HAP-1 (cell line): ENCODE measurements at regions not wholly inside any gene's neighbourhood (a gene's known extent, or its start where the extent isn't known, plus 50 kb on each side); places are given as distances from the start of the nearest gene placed in this dataset.

Experiments
- DNase-seq, 2 experiments: peaks; one replicate each; pipeline ENCODE4 v3.0.0-alpha.2; 2016 to 2020; ENCODE audit warnings: low spot score in 2 of 2
- H3K27me3 ChIP-seq: fragments of 250-450 bp; sonication (Bioruptor Pico); 2 replicates; pipeline ENCODE4 v1.5.1; 2020; ENCODE audit warnings: low read depth, mild to moderate bottlenecking, moderate library complexity
- H3K36me3 ChIP-seq: fragments of 250-450 bp; sonication (Bioruptor Pico); replicated peaks from 2 replicates; pipeline ENCODE4 v1.5.1; 2020; ENCODE audit warnings: mild to moderate bottlenecking
- H3K4me1 ChIP-seq: fragments of 250-450 bp; sonication (Bioruptor Pico); 2 replicates; pipeline ENCODE4 v1.5.1; 2020; ENCODE audit warnings: mild to moderate bottlenecking
- H3K4me3 ChIP-seq: fragments of 250-450 bp; sonication (Bioruptor Pico); 2 replicates; pipeline ENCODE4 v1.5.1; 2020; ENCODE audit warnings: mild to moderate bottlenecking, moderate library complexity
- H3K9me3 ChIP-seq: fragments of 250-450 bp; sonication (Bioruptor Pico); 2 replicates; pipeline ENCODE4 v1.5.1; 2020; ENCODE audit warnings: mild to moderate bottlenecking, moderate library complexity
- in situ Hi-C: fragments of 300-500 bp; cut with MboI; formaldehyde crosslinking; loops from 3 replicates; pipeline ENCODE4 v1.14.3; 2020; ENCODE audit warnings: low sequenced_read_pairs, inconsistent platforms, mixed read lengths

DNA sequence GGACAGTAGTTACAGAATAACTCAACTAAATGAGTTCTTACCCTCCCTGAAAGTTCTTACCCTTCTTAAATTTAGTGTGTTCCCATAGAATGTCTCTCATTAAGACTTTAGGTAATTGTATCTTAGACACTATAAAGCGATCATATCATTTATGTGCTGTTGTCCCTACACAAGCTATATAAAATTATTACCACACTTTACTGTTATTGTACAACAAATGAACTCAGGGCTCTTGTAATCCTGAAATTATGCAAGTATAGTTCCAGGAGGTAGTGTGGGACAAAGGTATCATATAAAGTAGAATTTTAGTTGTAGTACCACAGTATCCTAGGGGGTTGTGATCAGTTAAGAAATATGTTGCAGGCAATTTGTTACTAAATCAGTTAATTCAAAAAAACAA is 167.4 kb upstream of the CARMIL1 start:
- no peaks in the 10 kb centered on the region for H3K36me3 ChIP-seq
- no peak for DNase-seq
- no peaks in the 10 kb centered on the region for H3K4me1 ChIP-seq
- peaks cover 15% of the 10 kb centered on the region for H3K27me3 ChIP-seq
- in situ Hi-C loops: no loop called here
- no peak overlapping the region for H3K4me3 ChIP-seq
- no peaks in the 10 kb centered on the region for H3K9me3 ChIP-seq

DNA sequence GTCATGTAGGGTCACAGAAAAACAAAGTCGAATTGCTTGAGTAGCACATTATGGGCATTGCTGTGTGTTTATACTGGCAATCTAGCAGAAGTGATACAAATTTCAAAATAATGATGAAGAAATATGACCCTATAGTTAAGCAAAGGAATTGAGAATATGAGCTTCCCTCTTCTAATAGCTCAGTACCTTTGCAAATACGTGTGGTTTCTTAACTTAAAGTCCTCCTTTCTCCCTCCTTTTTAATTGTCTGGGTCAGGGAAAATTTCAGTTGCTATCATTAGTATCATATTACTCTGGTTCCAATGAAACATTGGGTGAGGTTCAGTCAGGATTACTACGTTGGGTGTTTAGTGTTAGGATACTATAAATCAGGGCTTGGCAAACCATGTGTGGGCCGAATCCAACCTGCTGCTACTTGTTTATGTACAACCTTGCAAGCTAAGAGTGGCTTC is 166.8 kb upstream of the CARMIL1 start:
- no peak overlapping the region for H3K4me3 ChIP-seq

DNA sequence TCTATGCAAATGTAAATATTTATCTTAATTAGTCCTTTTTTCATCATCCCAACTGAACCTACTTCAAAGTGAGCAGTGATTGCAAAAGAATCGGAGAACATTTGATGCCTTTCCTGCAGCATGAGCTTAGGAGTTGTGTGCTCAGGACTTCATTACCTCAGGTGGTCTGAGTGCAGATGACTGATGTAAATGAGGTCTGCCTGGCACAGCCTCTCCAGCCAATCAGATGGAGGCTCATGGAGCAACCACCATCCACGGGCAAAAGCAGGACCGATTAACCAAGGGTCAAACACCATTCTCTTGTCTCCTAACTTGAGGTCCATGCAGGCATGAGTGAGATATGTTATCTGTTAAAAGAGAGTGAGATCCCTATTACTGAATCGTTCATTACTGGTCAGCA is 165.7 kb upstream of the CARMIL1 start:
- in situ Hi-C loops: no loop called here
- Histone ChIP-seq H3K4me3 (no peak overlapping the region), H3K36me3 (no peaks in the 10 kb centered on the region), H3K9me3 (no peaks in the 10 kb centered on the region), H3K4me1 (no peaks in the 10 kb centered on the region), H3K27me3 (peaks cover 15% of the 10 kb centered on the region)
- DNase-seq: no peak

More for the DNA sequence above, 166.8 kb upstream of the CARMIL1 start:
- Histone ChIP-seq H3K4me1 (no peaks in the 10 kb centered on the region), H3K9me3 (no peaks in the 10 kb centered on the region), H3K27me3 (peaks cover 15% of the 10 kb centered on the region), H3K36me3 (no peaks in the 10 kb centered on the region)
- in situ Hi-C loops: no loop called here
- DNase-seq: no peak

DNA sequence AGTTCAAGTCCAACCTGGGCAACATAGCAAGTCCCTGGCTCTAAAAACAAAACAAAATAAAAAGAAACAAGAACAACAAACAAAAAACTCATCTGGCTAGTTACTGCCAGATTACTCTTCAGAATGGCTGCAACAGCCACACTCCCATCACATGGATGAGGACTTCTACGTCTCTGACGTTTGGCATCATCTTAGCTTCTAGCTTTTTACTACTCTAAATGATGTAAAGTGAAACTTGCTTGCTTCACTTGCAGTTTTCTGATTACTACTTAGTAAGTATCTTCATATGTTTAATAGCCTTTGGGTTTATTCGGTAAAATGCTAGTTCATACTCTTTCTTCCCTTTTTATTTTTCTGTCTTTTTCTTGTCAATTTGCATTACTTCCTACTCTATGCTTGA is 161.1 kb upstream of the CARMIL1 start:
- Histone ChIP-seq H3K9me3 (no peaks in the 10 kb centered on the region), H3K4me1 (no peaks in the 10 kb centered on the region), H3K4me3 (no peak overlapping the region), H3K27me3 (peaks cover 2% of the 10 kb centered on the region; the same call in 1 of the 2 replicates), H3K36me3 (no peaks in the 10 kb centered on the region)
- no peak for DNase-seq
- in situ Hi-C loops: no loop called here

DNA sequence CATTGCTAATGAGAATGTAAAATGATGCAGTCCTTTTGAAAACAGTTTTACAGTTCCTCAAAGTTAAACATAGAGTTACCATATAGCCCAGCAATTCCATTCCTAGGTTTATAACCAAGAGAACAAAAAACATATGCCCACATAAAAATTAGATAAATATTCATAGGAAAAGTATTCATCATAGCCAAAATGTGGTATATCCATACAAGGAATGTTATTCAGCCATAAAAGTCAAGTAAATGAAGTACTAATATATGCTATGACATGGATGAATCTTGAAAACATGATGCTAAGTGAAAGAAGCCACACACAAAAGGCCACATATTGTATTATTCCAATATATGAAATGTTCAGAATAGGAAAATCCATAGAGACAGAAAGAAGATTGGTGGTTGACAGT is 158.0 kb upstream of the CARMIL1 start:
- Histone ChIP-seq H3K9me3 (no peaks in the 10 kb centered on the region), H3K4me1 (no peaks in the 10 kb centered on the region), H3K36me3 (no peaks in the 10 kb centered on the region), H3K4me3 (no peak overlapping the region), H3K27me3 (no peaks in the 10 kb centered on the region)
- in situ Hi-C loops: no loop called here
- DNase-seq: no peak

DNA sequence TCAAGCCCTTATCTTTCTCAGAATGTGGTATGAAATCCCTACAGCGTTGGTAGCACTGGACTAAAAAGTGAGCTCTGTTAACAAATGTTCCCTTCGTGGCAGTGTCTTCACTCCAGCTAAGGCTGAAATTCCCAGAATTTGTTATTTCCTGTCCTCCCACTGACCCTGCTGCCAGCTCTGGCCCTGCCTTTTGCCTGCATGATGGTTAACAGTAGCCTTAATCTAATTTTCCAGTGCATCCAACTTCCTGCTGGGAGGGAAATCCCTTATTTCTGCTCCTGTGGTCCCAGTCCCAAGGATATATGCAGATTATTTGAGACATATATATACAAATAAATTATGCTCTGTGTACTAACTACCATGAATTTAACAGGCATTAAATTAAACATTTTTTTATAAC is 157.2 kb upstream of the CARMIL1 start:
- Histone ChIP-seq H3K36me3 (no peaks in the 10 kb centered on the region), H3K4me3 (no peak overlapping the region), H3K27me3 (no peaks in the 10 kb centered on the region), H3K9me3 (no peaks in the 10 kb centered on the region), H3K4me1 (no peaks in the 10 kb centered on the region)
- in situ Hi-C loops: no loop called here
- no peak for DNase-seq

DNA sequence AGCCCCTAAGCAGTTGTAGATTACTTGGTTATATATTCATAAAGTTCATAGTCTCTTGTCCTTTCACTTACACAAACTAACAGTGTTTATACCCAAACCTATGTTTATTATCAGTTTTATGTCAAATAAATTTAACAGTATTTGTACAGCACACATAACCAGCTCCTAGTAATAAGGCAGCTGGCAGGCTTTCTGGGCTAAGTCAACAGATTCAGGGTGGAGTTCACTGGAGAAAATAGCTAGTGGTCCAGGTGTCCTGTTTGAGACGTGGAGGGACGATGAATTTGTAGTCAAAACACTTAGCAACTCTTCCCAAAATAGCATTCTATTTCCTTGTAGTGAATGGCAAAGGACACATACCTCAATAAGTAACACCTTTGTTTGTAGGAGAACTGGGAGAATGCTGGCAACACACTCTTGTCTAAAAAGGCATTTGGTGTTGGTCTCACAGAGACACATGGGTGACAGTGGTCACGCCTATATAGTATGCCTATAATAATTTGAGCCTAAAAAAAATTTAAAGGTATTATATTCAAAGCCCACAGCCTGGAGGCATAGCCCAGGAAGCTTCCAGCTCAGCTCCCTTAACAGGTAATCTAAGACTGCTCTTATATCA is 156.4 kb upstream of the CARMIL1 start:
- Histone ChIP-seq H3K4me3 (no peak overlapping the region), H3K36me3 (no peaks in the 10 kb centered on the region), H3K27me3 (no peaks in the 10 kb centered on the region), H3K4me1 (no peaks in the 10 kb centered on the region), H3K9me3 (no peaks in the 10 kb centered on the region)
- in situ Hi-C loops: no loop called here
- DNase-seq: no peak

DNA sequence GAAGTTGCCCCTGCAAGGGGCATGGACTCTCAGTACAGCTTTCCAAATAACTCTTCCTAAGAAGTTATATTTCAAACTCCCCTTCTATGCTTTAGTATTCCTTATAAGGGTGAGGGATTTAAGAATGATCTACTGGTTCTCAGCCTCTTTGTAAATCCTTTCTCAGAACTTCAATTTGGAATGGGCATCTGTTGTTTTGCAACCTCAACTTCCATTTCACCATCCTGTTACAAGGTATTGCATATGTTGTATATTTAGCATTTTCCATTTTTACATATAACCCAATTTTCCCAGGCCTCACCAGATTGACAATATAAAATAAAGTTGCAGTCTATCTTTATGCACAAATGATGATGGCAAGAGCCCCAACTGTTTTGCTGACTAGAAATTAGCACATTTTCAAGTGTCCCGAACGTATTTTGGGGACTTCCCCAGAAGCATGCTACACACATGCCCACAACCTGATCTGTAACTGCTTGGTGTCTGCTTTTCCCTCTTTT is 154.9 kb upstream of the CARMIL1 start:
- no peaks in the 10 kb centered on the region for H3K4me1 ChIP-seq
- no peaks in the 10 kb centered on the region for H3K36me3 ChIP-seq
- in situ Hi-C loops: no loop called here
- no peaks in the 10 kb centered on the region for H3K27me3 ChIP-seq
- DNase-seq: no peak
- H3K4me3 ChIP-seq: no peak overlapping the region
- no peaks in the 10 kb centered on the region for H3K9me3 ChIP-seq

DNA sequence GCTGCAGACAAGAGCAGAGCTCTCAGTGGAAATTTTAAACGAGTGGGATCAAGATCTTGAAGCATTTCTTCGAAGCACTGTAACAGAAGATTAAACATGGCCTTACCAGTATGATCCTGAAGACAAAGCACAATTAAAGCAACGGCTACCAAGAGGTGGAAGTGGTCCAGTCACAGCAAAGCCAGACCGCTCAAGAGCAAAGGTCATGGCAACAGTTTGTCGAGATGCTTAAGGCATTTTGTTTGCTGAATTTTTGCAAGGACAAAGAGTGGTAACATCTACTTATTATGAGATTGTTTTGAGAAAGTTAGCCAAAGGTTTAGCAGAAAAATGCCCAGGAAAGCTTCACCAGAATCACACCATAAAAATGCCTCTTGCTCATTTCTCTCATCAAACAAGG is 153.4 kb upstream of the CARMIL1 start:
- H3K36me3 ChIP-seq: no peaks in the 10 kb centered on the region
- no peaks in the 10 kb centered on the region for H3K4me1 ChIP-seq
- in situ Hi-C loops: no loop called here
- H3K27me3 ChIP-seq: no peaks in the 10 kb centered on the region
- H3K9me3 ChIP-seq: no peaks in the 10 kb centered on the region
- no peak overlapping the region for H3K4me3 ChIP-seq
- no peak for DNase-seq

DNA sequence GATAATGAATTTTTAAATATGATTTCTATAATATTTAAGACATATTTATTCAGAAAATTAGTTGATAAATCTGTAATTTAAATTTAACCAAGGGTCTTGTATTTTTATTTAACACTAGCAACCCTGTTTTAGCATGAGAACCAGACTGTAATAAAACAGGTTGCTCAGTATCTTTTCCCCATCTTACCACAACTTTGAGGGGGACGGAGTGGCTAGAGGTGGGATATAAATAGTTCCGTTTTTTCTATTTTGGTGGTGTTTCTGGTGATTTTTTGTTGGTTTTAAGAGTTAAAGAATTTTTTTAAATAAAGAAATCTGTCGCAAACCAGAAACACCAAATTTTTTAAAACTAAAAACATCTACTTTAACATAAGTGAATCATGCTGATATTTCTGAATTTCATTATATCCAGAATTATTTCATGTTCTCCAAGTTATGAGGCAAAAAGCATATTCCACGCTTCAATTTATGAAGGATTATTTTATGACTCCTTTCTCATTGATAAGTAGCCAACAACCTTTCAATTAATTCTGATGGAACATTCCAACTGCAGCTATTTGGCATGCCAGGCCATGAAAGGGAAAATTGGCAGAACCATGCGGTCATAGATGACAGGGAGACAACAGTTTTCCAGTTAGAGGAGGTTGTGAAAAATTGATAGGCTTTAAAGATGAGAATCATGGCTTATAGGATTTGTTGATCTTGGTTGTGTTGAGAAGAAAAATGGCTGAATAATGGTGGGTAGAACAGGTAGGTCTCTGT is 151.9 kb upstream of the CARMIL1 start:
- H3K9me3 ChIP-seq: no peaks in the 10 kb centered on the region
- no peak for DNase-seq
- no peaks in the 10 kb centered on the region for H3K36me3 ChIP-seq
- in situ Hi-C loops: no loop called here
- no peak overlapping the region for H3K4me3 ChIP-seq
- H3K27me3 ChIP-seq: no peaks in the 10 kb centered on the region
- H3K4me1 ChIP-seq: no peaks in the 10 kb centered on the region

DNA sequence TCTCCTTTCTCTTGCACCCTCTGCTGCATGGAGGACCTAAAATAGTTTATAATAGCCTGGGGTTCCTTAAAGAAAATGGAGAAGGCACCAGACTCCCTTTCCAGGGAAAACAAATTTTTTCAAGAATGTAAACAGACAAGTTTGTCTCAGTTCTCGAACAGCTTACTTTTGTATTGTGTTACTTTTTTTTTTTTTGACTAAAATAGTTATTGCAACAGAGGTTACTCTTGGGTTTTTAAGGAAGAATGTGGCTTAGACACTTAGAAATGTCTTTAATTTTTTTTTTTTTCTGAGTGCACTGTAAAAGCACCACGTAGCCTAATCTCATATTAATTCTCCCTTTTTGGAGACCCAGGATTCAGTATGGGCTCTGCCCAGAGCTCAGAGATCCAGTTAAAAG is 148.7 kb upstream of the CARMIL1 start:
- in situ Hi-C loops: no loop called here
- peaks cover 3% of the 10 kb centered on the region; the same call in 1 of the 2 replicates for H3K9me3 ChIP-seq
- H3K27me3 ChIP-seq: no peaks in the 10 kb centered on the region
- H3K4me1 ChIP-seq: no peaks in the 10 kb centered on the region
- no peak overlapping the region for H3K4me3 ChIP-seq
- H3K36me3 ChIP-seq: no peaks in the 10 kb centered on the region
- no peak for DNase-seq

DNA sequence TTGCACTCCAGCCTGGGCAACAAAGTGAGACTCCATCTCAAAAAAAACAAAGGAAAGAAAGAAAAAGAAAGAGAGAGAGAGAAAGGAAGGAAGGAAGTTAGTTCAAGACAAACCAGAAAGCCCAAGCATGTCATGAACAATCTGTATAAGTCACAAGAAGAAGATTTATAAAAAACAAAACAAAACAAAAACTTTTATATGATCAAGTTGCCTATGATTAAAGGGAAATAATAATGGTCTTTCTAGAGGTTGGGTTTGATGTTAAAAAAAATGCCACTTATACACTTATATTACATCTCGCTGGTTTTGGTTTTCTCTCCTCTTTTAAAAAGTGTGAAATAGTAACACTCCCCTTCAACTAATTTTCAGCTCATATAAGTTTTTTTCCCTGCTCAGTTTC is 146.2 kb upstream of the CARMIL1 start:
- Histone ChIP-seq H3K4me3 (no peak overlapping the region), H3K27me3 (no peaks in the 10 kb centered on the region), H3K36me3 (no peaks in the 10 kb centered on the region), H3K9me3 (peaks cover 3% of the 10 kb centered on the region; the same call in 1 of the 2 replicates), H3K4me1 (no peaks in the 10 kb centered on the region)
- DNase-seq: no peak
- in situ Hi-C loops: no loop called here

DNA sequence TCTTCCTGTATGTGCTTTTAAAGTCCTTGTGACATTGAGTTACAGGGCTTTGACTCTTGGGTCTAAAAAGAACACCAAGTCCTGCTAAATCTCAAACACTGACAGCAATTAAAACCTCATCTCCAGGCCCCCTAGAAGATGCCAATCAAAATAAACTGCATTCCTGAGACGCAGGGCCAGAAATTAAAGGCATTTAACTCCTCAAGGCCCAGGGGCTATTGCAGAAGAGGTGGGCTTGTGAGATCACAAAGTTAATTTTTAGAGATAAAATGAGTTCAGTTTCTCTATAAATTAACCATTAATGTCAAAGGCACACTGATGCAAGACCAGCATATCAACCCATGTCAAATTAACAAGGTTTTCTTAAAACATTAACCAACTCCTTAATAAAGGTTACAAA is 145.6 kb upstream of the CARMIL1 start:
- in situ Hi-C loops: no loop called here
- H3K36me3 ChIP-seq: no peaks in the 10 kb centered on the region
- H3K4me3 ChIP-seq: no peak overlapping the region
- no peaks in the 10 kb centered on the region for H3K27me3 ChIP-seq
- DNase-seq: no peak
- H3K9me3 ChIP-seq: peaks cover 3% of the 10 kb centered on the region; the same call in 1 of the 2 replicates
- no peaks in the 10 kb centered on the region for H3K4me1 ChIP-seq

DNA sequence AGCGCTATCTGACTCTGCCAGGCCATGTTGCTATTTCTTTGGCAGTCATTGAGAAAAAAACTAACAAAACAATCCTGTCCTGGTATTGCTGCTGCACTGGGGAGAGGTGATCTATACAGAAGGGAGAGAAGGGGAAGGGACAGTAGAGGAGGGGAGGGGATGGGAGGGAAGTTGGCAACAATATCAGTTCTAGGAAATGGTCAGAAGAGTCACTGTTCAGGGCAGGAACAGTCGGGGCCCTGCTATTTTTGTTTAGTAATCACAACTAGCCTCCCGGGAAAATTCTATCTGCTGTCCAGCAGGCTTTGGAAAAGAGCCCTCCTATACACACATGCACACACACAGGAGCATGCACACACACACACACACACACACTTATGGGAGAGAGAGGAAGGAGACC is 142.3 kb upstream of the CARMIL1 start:
- in situ Hi-C loops: no loop called here
- Histone ChIP-seq H3K4me3 (no peak overlapping the region), H3K4me1 (no peaks in the 10 kb centered on the region), H3K27me3 (no peaks in the 10 kb centered on the region), H3K36me3 (no peaks in the 10 kb centered on the region), H3K9me3 (peaks cover 3% of the 10 kb centered on the region; the same call in 1 of the 2 replicates)
- no peak for DNase-seq
